Ishikawa (cell line): ENCODE measurements at regions not wholly inside any gene's neighbourhood (a gene's known extent, or its start where the extent isn't known, plus 50 kb on each side); places are given as distances from the start of the nearest gene placed in this dataset.

Source experiments
- CEBPB ChIP-seq: IDR thresholded peaks from 2 replicates; pipeline ENCODE4 v1.6.1; 2012
- CREB1 ChIP-seq: IDR thresholded peaks from 2 replicates; pipeline ENCODE4 v1.6.1; 2012; ENCODE audit warnings: low read depth
- EGR1 ChIP-seq: IDR thresholded peaks from 2 replicates; pipeline ENCODE4 v1.6.1; 2012
- EP300 ChIP-seq: IDR thresholded peaks from 2 replicates; pipeline ENCODE4 v1.6.1; 2012; ENCODE audit warnings: borderline replicate concordance
- FOXM1 ChIP-seq: IDR thresholded peaks from 2 replicates; pipeline ENCODE4 v1.6.1; 2012; ENCODE audit warnings: low read depth, borderline replicate concordance
- MAX ChIP-seq: IDR thresholded peaks from 2 replicates; pipeline ENCODE4 v1.6.1; 2012
- NFIC ChIP-seq: IDR thresholded peaks from 2 replicates; pipeline ENCODE4 v1.6.1; 2012
- RAD21 ChIP-seq: IDR thresholded peaks from 2 replicates; pipeline ENCODE4 v1.6.1; 2012; ENCODE audit warnings: low read depth
- TAF1 ChIP-seq: IDR thresholded peaks from 2 replicates; pipeline ENCODE4 v1.6.1; 2012; ENCODE audit warnings: low read depth, mild to moderate bottlenecking
- TCF12 ChIP-seq: IDR thresholded peaks from 2 replicates; pipeline ENCODE4 v1.6.1; 2012; ENCODE audit warnings: low read depth
- TEAD4 ChIP-seq: IDR thresholded peaks from 2 replicates; pipeline ENCODE4 v1.6.1; 2012
- YY1 ChIP-seq: IDR thresholded peaks from 2 replicates; pipeline ENCODE4 v1.6.1; 2012; ENCODE audit warnings: low read depth
- ZBTB7A ChIP-seq: IDR thresholded peaks from 2 replicates; pipeline ENCODE4 v1.6.1; 2012; ENCODE audit warnings: low read depth
- TF ChIP-seq, protein P1 (sequence below): IDR thresholded peaks from 2 replicates; pipeline ENCODE4 v1.6.1; 2012
- TF ChIP-seq, protein P2 (sequence below): IDR thresholded peaks from 2 replicates; pipeline ENCODE4 v1.6.1; 2012; ENCODE audit warnings: low read depth, mild to moderate bottlenecking

GRCh38 chr3:30554317-30554690 lies 52.1 kb upstream of the TGFBR2 start:
- TF ChIP-seq FOXM1 (no peak), NFIC (no peak), TAF1 (no peak), RAD21 (no peak), TEAD4 (no peak), ZBTB7A (no peak), CEBPB (no peak), YY1 (no peak), CREB1 (no peak)
- TF ChIP-seq, protein P1, sequence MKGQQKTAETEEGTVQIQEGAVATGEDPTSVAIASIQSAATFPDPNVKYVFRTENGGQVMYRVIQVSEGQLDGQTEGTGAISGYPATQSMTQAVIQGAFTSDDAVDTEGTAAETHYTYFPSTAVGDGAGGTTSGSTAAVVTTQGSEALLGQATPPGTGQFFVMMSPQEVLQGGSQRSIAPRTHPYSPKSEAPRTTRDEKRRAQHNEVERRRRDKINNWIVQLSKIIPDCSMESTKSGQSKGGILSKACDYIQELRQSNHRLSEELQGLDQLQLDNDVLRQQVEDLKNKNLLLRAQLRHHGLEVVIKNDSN, result no peak
- TF ChIP-seq, protein P2, sequence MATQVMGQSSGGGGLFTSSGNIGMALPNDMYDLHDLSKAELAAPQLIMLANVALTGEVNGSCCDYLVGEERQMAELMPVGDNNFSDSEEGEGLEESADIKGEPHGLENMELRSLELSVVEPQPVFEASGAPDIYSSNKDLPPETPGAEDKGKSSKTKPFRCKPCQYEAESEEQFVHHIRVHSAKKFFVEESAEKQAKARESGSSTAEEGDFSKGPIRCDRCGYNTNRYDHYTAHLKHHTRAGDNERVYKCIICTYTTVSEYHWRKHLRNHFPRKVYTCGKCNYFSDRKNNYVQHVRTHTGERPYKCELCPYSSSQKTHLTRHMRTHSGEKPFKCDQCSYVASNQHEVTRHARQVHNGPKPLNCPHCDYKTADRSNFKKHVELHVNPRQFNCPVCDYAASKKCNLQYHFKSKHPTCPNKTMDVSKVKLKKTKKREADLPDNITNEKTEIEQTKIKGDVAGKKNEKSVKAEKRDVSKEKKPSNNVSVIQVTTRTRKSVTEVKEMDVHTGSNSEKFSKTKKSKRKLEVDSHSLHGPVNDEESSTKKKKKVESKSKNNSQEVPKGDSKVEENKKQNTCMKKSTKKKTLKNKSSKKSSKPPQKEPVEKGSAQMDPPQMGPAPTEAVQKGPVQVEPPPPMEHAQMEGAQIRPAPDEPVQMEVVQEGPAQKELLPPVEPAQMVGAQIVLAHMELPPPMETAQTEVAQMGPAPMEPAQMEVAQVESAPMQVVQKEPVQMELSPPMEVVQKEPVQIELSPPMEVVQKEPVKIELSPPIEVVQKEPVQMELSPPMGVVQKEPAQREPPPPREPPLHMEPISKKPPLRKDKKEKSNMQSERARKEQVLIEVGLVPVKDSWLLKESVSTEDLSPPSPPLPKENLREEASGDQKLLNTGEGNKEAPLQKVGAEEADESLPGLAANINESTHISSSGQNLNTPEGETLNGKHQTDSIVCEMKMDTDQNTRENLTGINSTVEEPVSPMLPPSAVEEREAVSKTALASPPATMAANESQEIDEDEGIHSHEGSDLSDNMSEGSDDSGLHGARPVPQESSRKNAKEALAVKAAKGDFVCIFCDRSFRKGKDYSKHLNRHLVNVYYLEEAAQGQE, result no peak

DNA sequence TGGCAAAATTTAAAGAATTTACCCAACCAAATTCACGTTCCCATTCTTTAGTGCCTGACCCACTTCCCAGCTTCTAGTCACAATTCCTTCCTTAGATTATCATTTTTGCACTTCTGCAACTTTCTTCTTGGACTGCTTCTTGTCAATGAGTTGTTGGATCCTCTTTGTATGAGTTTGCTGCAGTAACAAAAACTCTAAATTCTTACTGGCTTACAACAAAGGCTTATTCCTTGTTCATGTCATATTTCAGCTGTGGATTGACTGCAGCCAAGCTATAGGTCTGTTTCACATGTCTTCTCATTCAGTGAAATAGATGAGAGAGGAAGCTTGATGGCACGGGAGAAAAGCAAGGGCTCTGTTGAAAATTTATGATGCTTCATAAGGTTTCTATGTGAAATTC lies 50.4 kb upstream of the TGFBR2 start:
- TF ChIP-seq RAD21, result no peak
- TF ChIP-seq, protein P1, result no peak
- no peak for TF ChIP-seq ZBTB7A
- TF ChIP-seq EP300, result no peak
- no peak for TF ChIP-seq CEBPB
- no peak for TF ChIP-seq MAX
- TF ChIP-seq TAF1, result no peak
- no peak for TF ChIP-seq CREB1
- TF ChIP-seq FOXM1, result no peak
- TF ChIP-seq EGR1, result no peak
- no peak for TF ChIP-seq NFIC
- TF ChIP-seq, protein P2, result no peak
- no peak for TF ChIP-seq TEAD4
- no peak for TF ChIP-seq TCF12
- TF ChIP-seq YY1, result no peak
